ENCODE measurements at regions not wholly inside any gene's neighbourhood (a gene's known extent, or its start where the extent isn't known, plus 50 kb on each side); places are given as distances from the start of the nearest gene placed in this dataset.

- no peak overlapping the region for H3K4me3 ChIP-seq (replicated peaks; ENCODE audit: low read depth, low read length)
- no peak for TF ChIP-seq CTCF (IDR thresholded peaks at IDR 0.05; ENCODE audit: low read depth, low read length, missing control alignments)
- no peak for DNase-seq (ENCODE audit: extremely low read depth, low read depth)
Measured at GRCh38 chr10:52992567-52992966, 220.0 kb upstream of the MBL2 start.

GRCh38 chr10:52988923-52989322, 216.3 kb upstream of the MBL2 start:
- TF ChIP-seq CTCF (IDR thresholded peaks at IDR 0.05; ENCODE audit: low read depth, low read length, missing control alignments), result no peak
- H3K4me3 ChIP-seq (replicated peaks; ENCODE audit: low read depth, low read length), result no peak overlapping the region
- DNase-seq (ENCODE audit: extremely low read depth, low read depth), result no peak

GRCh38 chr10:52986125-52986524, 213.5 kb upstream of the MBL2 start:
- no peak for DNase-seq (ENCODE audit: extremely low read depth, low read depth)
- TF ChIP-seq CTCF (IDR thresholded peaks at IDR 0.05; ENCODE audit: low read depth, low read length, missing control alignments), result no peak
- no peak overlapping the region for H3K4me3 ChIP-seq (replicated peaks; ENCODE audit: low read depth, low read length)

- TF ChIP-seq CTCF (IDR thresholded peaks at IDR 0.05; ENCODE audit: low read depth, low read length, missing control alignments), result no peak
- no peak overlapping the region for H3K4me3 ChIP-seq (replicated peaks; ENCODE audit: low read depth, low read length)
- DNase-seq (ENCODE audit: extremely low read depth, low read depth), result no peak
Measured at GRCh38 chr10:52984169-52984568, 211.6 kb upstream of the MBL2 start.

- DNase-seq (ENCODE audit: extremely low read depth, low read depth), result no peak
- TF ChIP-seq CTCF (IDR thresholded peaks at IDR 0.05; ENCODE audit: low read depth, low read length, missing control alignments), result no peak
- no peak overlapping the region for H3K4me3 ChIP-seq (replicated peaks; ENCODE audit: low read depth, low read length)
Measured at GRCh38 chr10:52979295-52979990, 206.9 kb upstream of the MBL2 start.

DNA sequence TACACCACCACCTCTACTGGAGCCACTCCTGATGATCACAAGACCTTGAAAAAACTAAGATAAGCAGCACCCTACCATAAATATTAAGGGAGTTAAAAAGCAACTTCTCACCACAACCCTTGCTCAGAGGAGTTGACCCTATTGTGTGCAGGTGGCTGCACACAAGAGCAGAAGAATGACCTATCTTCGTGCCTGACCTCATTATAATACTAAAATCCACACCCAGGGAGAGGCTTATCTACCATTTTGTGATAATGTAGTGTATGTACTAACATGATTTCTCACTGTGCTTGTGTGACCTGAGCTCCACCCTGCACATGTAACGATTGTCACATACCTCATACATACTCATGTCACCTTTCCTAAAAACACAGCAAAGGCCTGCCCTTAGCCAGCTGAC, 205.0 kb upstream of the MBL2 start:
- H3K4me3 ChIP-seq (replicated peaks; ENCODE audit: low read depth, low read length), result no peak overlapping the region
- TF ChIP-seq CTCF (IDR thresholded peaks at IDR 0.05; ENCODE audit: low read depth, low read length, missing control alignments), result no peak
- DNase-seq (ENCODE audit: extremely low read depth, low read depth), result no peak

Data from HFF-Myc (cell line).